HG02623 (cell line): ENCODE measurements at regions not wholly inside any gene's neighbourhood (a gene's known extent, or its start where the extent isn't known, plus 50 kb on each side); places are given as distances from the start of the nearest gene placed in this dataset.

Experiments used
- ATAC-seq: cut with Tn5 transposase; IDR thresholded peaks from one replicate; pipeline ENCODE4 v1.9.1; 2021; ENCODE audit warnings: moderate library complexity; ENCODE audit not compliant: unreplicated experiment

- no peak for ATAC-seq
Measured at GRCh38 chr2:145736871-145737270, 1217.0 kb upstream of the ZEB2 start.

- ATAC-seq: no peak
Measured at GRCh38 chr2:145731467-145731866, 1211.5 kb upstream of the ZEB2 start.

- ATAC-seq: no peak
Measured at GRCh38 chr2:145729993-145730770, 1210.3 kb upstream of the ZEB2 start.

DNA sequence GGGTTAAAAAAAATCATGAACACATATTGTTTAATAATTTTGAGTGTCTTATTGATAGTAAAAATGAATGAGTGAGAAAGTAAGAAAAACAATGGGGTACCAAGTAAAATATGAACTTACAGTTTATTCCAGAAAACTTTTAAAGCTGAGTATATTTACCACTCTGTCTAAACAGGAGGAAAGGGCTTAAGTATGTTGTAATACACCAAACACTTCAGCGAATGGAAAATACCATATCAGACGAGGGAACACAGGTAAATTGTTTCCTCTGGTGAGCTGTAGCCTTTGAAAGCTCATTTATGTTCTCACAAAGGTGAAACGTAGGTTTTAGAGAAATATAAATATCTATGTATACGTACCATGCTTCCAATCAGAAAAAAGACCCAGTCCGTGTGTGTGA, 1209.6 kb upstream of the ZEB2 start:
- no peak for ATAC-seq

GRCh38 chr2:145728511-145728910, 1208.6 kb upstream of the ZEB2 start:
- no peak for ATAC-seq

- ATAC-seq: no peak
Measured at GRCh38 chr2:145725876-145726275, 1206.0 kb upstream of the ZEB2 start.

GRCh38 chr2:145724311-145724898, 1204.5 kb upstream of the ZEB2 start:
- no peak for ATAC-seq

GRCh38 chr2:145723872-145724271, 1204.0 kb upstream of the ZEB2 start:
- ATAC-seq: no peak

GRCh38 chr2:145721681-145722080, 1201.8 kb upstream of the ZEB2 start:
- ATAC-seq: no peak

DNA sequence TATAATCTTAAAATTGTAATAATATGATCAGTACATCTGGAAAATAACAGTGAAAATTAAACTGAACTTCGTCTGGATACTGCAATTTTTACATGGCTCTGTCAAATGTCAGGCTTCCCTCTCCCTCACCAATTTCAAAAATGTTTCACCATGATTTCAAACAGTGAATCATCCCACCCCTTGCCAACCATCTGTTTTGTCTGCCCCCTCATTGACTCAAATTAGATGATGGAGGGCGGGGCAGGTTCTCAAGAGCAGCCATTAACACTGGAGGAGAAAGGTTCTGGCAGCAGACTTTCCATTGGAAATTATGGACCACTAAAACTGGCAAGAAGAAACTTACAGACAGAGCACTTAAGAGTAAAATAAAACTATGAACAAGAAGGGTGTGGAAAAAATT, 1195.7 kb upstream of the ZEB2 start:
- ATAC-seq: no peak

DNA sequence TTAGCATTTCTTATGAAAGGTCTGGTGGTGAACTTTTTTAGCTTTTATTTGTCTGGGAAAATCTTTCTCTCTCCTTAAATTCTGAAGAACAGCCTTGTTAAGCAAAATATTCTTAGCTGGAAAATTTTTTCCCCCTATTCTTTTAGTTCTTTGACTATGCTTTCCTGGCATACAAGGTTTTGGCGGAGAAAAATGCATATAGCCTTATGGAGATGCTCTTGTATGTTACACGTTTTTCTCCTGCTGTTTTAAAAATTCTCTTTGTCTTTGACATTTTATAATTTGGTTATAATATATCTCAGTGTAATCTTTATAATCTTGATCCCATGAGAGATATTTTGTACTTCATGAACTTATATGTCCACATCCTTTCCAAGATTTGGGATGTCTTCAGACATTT, 1190.4 kb upstream of the ZEB2 start:
- ATAC-seq: no peak

- ATAC-seq: no peak
Measured at GRCh38 chr2:145702305-145702704, 1182.4 kb upstream of the ZEB2 start.

- ATAC-seq: peak; percentile 90
Measured at GRCh38 chr2:145692971-145693478, 1173.1 kb upstream of the ZEB2 start.

- no peak for ATAC-seq
Measured at GRCh38 chr2:145691659-145692058, 1171.7 kb upstream of the ZEB2 start.

DNA sequence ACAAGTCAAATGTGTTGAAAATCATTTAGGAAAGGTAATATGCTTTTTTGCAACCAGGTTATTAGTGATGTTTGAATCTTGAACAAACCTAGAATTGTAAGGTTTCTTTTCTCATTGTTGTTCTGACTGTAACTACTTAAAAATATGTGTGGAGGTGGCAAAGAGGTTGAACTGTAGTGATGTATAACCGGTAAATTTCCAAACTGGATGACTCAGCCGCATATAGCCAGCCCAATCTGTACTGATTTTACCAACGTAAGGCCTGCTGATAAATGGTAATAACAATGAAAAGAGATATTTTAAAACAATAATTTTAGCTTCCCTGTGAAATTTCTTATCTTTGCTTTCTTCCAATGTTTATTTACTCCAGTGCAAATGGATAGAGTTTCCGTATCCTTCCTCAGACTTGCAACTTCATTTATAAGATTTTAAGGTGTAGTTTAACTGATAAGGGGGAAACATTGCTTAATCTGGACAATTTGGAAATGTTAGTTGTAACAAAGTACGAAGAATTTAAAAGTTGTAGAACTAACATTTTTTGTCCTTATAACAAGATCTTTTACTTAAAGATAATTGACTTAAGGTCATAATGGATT, 1170.4 kb upstream of the ZEB2 start:
- no peak for ATAC-seq

DNA sequence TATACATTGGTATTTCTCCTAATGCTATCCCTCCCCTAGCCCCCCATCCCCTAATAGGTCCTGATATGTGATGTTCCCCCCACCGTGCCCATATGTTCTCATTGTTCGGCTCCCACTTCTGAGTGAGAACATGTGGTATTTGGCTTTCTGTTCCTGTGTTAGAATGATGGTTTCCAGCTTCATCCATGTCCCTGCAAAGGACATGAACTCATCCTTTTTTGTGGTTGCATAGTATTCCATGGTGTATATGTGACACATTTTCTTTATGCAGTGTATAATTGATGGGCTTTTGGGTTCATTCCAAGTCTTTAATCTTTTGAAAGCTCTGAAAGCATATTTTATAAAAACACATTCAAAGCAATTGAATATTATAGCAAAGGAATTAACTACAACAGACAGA, 1169.4 kb upstream of the ZEB2 start:
- no peak for ATAC-seq

DNA sequence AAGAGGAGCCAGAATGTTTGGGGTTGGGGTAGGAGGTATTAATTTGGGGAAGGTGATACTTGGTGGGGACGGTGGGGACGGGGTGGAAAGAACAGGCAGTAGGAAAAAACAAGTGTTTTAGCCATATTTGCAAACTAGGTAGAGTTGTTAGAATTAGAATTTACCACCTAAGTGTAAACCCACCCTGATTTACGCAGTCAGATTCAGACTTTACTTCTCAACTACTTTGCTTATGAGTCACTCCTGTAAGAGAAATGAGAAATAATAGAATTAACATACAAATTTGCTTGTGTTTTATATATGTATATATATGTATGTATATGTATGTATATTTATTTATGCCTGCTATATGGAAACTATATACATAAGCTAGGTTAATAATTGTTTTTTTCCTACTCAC, 1168.2 kb upstream of the ZEB2 start:
- no peak for ATAC-seq

GRCh38 chr2:145687442-145688134, 1167.7 kb upstream of the ZEB2 start:
- no peak for ATAC-seq

DNA sequence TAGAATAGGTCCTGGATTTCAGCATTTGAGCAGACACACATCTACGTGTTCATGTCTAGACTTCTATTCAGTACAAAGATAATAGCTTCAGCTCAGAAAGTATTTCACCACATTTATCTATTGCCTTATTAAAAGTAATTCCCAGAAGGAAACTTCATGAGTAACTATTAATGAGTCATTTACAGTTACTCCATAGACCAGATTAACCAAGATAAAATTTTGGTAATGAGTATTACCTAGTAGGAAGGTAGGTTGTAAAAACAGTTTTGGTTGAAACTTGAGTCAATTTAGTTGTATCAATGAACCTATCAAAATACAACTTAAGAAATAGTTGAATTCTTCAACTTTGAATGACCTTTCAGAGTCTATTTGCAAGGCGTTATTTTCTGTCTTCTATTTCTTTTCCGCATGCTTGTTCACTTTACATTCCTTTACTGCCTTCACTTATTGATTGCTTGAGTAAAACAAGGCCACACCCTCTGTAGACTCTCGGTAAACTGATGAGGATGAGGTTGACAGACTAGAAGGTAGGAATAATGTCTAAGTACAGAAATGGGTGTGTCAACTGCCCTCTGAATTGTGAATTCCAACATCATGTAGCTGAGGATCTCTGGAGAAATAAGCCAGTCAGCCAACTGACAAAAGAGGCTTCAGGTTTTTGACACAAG, 1165.6 kb upstream of the ZEB2 start:
- no peak for ATAC-seq

- no peak for ATAC-seq
Measured at GRCh38 chr2:145682546-145683157, 1162.7 kb upstream of the ZEB2 start.

DNA sequence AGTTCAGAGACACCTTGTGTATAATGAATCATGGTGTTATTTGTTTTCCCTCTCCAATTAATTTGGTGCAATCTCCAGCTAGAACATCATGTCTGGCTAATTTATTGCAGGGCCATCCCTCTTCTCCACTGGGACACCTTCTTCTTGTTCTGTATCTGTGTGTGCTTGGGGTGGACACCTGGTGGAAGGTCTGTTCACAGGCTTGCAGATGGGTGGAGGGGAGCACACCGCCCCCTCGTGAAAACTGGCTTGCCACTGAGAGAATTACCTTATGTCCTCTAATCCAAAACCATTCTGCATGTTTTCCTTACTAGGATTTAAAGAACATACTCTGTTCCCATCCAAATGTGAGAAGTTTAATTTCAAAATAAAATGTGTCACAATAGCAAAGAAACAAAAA, 1160.4 kb upstream of the ZEB2 start:
- no peak for ATAC-seq
